GM12891 (cell line): ENCODE measurements at regions not wholly inside any gene's neighbourhood (a gene's known extent, or its start where the extent isn't known, plus 50 kb on each side); places are given as distances from the start of the nearest gene placed in this dataset.

Source experiments
- PAX5 ChIP-seq: IDR thresholded peaks from 2 replicates; pipeline ENCODE4 v1.6.1; 2011; ENCODE audit warnings: low read length, moderate library complexity, mild to moderate bottlenecking; ENCODE audit not compliant: insufficient read depth, severe bottlenecking
- POLR2A ChIP-seq: IDR thresholded peaks from 2 replicates; pipeline ENCODE4 v1.6.1; 2011; ENCODE audit warnings: low read depth, low read length, control low read depth
- POLR2AphosphoS5 ChIP-seq: IDR thresholded peaks from 2 replicates; pipeline ENCODE4 v1.6.1; 2011; ENCODE audit warnings: low read depth, low read length, control low read depth
- POU2F2 ChIP-seq: IDR thresholded peaks from 2 replicates; pipeline ENCODE4 v1.6.1; 2011; ENCODE audit warnings: low read depth, mild to moderate bottlenecking, control low read depth, low read length, moderate library complexity
- SPI1 ChIP-seq: IDR thresholded peaks from 2 replicates; pipeline ENCODE4 v1.6.1; 2011; ENCODE audit warnings: low read depth, low read length, control low read depth

DNA sequence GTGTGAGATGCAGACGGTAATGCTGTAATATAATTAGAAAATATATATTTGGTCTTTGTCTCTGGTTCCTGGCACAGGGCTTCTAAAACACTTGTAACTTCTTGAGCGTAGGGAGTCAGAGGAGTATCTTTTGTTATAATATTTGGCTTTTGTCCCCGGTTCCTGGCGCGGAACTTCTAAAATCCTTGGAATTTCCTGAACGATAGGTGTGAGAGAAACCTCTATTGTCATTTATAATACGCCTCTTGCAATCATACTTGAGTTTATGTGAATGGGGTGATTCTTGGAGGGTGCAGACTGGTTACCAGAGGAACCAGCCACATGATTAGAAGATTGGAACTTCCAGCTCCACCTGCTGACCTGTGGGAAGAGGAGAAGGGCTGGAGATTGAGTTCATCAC lies 54.1 kb upstream of the ZBED5 start:
- no peak for TF ChIP-seq POLR2A
- no peak for TF ChIP-seq PAX5
- TF ChIP-seq POLR2AphosphoS5, result no peak
- TF ChIP-seq POU2F2, result no peak
- no peak for TF ChIP-seq SPI1
